ENCODE measurements at regions not wholly inside any gene's neighbourhood (a gene's known extent, or its start where the extent isn't known, plus 50 kb on each side); places are given as distances from the start of the nearest gene placed in this dataset.
A peak's percentile ranks its signal among the peaks of the same experiment; 100 is the strongest.

- Mint-ChIP-seq H3K4me3 (no peak overlapping the region), H3K9me3 (peaks cover 10 to 11% of the 10 kb centered on the region in 2 experiments), H3K27ac (peak overlapping the region in 1 of 3 experiments; percentile 54; a peak in 2 of 7 replicates), H3K36me3 (ENCODE audit: insufficient read depth in 1 of 3, low read depth in 3 of 3) (peaks cover 0 to 9% (median 5%) of the 10 kb centered on the region in 3 experiments; a peak in 6 of 7 replicates), H3K27me3 (ENCODE audit: low read depth) (peaks cover 11% of the 10 kb centered on the region), H3K4me1 (no peaks in the 10 kb centered on the region)
- Histone ChIP-seq H2BK120ac (ENCODE audit: low read depth, low read length, poor library complexity, severe bottlenecking) (no peak overlapping the region), H2AK5ac (ENCODE audit: insufficient read length, low read length) (no peak overlapping the region), H2BK15ac (ENCODE audit: low read depth, low read length) (no peak overlapping the region), H2BK12ac (ENCODE audit: insufficient read length, low read depth, low read length) (no peak overlapping the region), H4K20me1 (ENCODE audit: control insufficient read depth, insufficient read depth, insufficient read length) (no peaks in the 10 kb centered on the region), H2AFZ (ENCODE audit: low read length) (no peak overlapping the region), H3K18ac (ENCODE audit: insufficient read length, low read depth, low read length) (no peak overlapping the region), H3K56ac (ENCODE audit: insufficient read length, low read depth, low read length) (no peak overlapping the region), H3K27ac (ENCODE audit: insufficient read length, low read depth, low read length) (no peak overlapping the region), H3K14ac (ENCODE audit: insufficient read depth, low read length) (no peak overlapping the region), H4K91ac (ENCODE audit: insufficient read length, low read depth, low read length) (no peak overlapping the region), H4K5ac (ENCODE audit: insufficient read length, low read depth, low read length) (no peak overlapping the region), H3K79me2 (ENCODE audit: insufficient read depth, low read length) (no peaks in the 10 kb centered on the region), H2BK5ac (ENCODE audit: insufficient read length, low read length) (no peak overlapping the region), H3K23ac (ENCODE audit: insufficient read length, low read depth, low read length) (no peak overlapping the region), H3K9me3 (ENCODE audit: control insufficient read depth, low read depth, low read length) (no peaks in the 10 kb centered on the region), H3K4me1 (ENCODE audit: insufficient read depth, low read length) (no peaks in the 10 kb centered on the region), H3T11ph (ENCODE audit: low read length) (no peak overlapping the region), H2BK20ac (ENCODE audit: low read depth, low read length, poor library complexity, severe bottlenecking) (no peak overlapping the region), H3K23me2 (ENCODE audit: insufficient read length, low read depth, low read length, poor library complexity, severe bottlenecking) (no peaks in the 10 kb centered on the region), H4K8ac (replicated peaks; ENCODE audit: insufficient read length, low read depth, low read length) (no peak overlapping the region), H3K79me1 (ENCODE audit: insufficient read depth, low read depth, low read length, poor library complexity, severe bottlenecking) (no peaks in the 10 kb centered on the region), H3K27me3 (ENCODE audit: insufficient read depth, low read length) (no peaks in the 10 kb centered on the region), H3K4me2 (ENCODE audit: insufficient read depth, insufficient read length, low read length) (no peak overlapping the region), H3K9ac (ENCODE audit: extremely low read depth, insufficient read length, low read length) (no peak overlapping the region), H3K4ac (ENCODE audit: low read depth, low read length) (no peak overlapping the region)
- DNase-seq, result no peak
- WGBS (ENCODE audit: extremely low coverage, insufficient read length, low lambda C conversion rate), result no CpG with 5 or more reads among the region's 1 CpG
- TF ChIP-seq, protein P1, sequence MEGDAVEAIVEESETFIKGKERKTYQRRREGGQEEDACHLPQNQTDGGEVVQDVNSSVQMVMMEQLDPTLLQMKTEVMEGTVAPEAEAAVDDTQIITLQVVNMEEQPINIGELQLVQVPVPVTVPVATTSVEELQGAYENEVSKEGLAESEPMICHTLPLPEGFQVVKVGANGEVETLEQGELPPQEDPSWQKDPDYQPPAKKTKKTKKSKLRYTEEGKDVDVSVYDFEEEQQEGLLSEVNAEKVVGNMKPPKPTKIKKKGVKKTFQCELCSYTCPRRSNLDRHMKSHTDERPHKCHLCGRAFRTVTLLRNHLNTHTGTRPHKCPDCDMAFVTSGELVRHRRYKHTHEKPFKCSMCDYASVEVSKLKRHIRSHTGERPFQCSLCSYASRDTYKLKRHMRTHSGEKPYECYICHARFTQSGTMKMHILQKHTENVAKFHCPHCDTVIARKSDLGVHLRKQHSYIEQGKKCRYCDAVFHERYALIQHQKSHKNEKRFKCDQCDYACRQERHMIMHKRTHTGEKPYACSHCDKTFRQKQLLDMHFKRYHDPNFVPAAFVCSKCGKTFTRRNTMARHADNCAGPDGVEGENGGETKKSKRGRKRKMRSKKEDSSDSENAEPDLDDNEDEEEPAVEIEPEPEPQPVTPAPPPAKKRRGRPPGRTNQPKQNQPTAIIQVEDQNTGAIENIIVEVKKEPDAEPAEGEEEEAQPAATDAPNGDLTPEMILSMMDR (conservative IDR thresholded peaks at IDR 0.05), result no peak
Measured at GRCh38 chr2:107569496-107569895, 257.2 kb upstream of the RGPD4 start.

Data from H9 (cell line).